HG03108 (cell line): ENCODE measurements at regions not wholly inside any gene's neighbourhood (a gene's known extent, or its start where the extent isn't known, plus 50 kb on each side); places are given as distances from the start of the nearest gene placed in this dataset.
"Not testable (repeated sequence)": the region's sequence is repeated elsewhere in the genome, so short reads cannot be mapped to it uniquely, and the experiment has no call there.

Source experiments
- ATAC-seq: cut with Tn5 transposase; IDR thresholded peaks from one replicate; pipeline ENCODE4 v1.9.1; 2021; ENCODE audit warnings: moderate library complexity; ENCODE audit not compliant: unreplicated experiment

DNA sequence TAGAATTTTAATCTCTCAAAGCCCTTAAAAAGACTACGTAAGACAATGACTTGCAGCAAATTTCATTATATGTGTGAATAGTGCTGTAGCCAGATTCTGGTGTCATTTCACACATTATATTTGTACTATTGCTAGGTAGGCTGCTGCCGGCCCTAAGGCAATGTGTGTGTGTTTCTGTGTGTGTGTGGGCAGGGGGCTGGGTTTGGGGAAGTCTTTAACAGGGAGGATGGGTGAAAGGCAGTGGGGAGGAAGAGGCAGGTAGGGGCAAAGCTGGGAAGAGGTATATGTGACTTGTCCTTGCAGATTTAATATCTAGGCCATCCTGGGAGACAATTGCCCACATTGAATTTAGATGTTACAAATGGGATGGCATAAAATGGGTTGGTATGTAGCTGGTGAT is 130.8 kb downstream of the MACIR start:
- ATAC-seq: no peak

DNA sequence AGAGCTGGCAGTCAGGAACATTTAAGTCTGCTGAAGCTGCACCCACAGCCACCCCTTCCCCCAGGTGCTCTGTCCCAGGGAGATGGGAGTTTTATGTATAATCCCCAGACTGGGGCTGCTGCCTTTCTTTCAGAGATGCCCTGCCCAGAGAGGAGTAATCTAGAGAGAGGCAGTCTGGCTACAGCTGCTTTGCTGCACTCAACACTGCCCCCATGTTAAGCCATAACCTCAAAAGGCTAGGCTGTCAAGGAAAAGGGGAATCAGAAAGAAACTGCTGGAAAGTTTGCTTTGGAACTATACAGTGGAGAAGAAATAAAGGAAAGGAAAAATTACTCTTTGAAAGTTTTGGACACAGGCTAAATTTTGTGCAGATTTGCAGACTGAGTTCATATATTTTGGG is 127.2 kb downstream of the MACIR start:
- ATAC-seq: no peak

DNA sequence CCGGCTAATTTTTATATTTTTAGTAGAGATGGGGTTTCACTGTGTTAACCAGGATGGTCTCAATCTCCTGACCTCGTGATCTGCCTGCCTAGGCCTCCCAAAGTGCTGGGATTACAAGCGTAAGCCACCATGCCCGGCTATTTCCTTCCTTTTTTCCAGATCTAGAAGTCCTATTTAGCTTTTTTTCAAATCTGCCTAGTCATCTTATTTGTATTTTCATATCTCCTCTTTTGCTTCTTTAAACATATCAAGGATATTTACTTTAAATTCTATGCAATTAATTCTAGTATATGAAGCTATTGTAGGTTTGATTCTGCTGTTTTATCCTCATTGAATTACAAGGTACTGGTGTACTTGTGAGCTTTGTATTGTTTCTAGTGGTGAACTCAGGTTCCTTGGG is 119.1 kb downstream of the MACIR start:
- not testable (repeated sequence) for ATAC-seq

DNA sequence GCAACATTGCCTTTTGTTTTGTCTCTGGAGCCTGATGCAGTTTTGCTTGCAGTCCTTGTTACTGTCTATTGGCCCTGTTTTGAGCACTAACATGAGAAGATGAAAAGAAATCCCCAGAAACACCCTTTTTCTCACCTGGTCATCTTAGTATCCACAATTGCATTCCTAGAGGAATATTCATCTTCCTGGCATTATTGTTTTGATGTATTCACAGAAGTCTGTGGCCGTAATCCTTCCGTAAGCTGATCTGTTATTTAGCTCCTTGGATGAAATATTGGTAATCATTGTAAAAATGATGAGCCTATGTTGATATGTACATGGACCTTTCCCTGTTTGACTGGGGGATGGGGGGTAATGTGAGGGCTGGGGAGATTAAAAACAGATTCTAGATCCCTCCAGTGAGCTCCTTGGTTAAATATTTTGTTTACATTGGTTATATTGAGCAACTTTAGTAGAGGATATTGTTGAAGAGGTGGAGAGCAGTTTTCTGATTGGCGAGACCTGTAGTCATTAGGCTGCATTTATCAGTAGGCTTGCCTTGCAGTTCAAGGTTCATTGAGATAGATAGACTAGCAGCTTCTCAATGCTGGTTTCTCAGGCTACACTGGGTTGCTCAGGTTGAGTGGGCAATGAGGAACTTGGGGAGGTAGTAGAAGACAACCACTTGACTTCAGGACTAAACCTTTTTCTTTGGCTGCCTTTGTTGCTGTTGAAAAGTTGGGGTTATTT is 117.5 kb downstream of the MACIR start:
- ATAC-seq: no peak

DNA sequence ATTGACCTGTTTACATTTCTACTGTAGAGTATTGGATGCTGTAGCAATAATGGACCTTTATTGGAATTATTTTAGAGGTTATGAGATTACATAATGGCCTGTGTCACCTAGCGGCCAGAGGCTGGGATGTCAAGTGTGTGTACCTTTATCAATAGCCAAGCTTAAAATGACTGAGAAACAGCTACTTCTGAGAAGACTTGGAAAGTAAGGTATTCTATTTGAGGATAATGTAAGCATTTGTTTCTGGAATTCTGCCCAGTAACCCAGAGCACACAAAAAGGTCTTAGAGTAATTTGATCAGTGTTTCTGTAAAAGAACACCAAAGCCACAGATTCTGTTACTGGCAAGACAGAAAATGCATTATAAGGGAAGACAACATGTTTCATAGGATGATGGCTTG is 116.8 kb downstream of the MACIR start:
- ATAC-seq: no peak

DNA sequence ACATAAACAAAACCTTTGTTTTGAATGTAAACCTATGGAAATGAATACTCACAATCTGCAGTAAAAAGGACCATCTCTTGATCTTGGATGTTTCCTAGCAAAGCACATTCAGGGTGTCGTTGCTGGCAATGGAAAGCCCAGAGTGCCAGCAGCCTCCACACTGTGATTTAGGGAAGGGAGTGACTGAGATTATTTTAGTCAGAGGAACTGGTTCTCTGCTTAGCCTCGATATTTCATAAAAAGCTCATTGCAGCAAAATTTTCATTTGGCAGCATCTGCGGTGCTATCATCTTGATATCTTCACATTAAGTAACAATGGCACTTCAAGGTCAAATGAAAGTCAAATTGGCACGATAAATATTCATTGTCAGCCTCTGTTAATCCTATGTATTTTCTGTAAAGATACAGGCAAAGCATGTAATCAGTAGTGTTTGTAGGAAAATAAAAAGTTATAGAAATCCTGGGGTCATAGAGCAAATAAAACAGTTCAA is 116.0 kb downstream of the MACIR start:
- ATAC-seq: no peak

DNA sequence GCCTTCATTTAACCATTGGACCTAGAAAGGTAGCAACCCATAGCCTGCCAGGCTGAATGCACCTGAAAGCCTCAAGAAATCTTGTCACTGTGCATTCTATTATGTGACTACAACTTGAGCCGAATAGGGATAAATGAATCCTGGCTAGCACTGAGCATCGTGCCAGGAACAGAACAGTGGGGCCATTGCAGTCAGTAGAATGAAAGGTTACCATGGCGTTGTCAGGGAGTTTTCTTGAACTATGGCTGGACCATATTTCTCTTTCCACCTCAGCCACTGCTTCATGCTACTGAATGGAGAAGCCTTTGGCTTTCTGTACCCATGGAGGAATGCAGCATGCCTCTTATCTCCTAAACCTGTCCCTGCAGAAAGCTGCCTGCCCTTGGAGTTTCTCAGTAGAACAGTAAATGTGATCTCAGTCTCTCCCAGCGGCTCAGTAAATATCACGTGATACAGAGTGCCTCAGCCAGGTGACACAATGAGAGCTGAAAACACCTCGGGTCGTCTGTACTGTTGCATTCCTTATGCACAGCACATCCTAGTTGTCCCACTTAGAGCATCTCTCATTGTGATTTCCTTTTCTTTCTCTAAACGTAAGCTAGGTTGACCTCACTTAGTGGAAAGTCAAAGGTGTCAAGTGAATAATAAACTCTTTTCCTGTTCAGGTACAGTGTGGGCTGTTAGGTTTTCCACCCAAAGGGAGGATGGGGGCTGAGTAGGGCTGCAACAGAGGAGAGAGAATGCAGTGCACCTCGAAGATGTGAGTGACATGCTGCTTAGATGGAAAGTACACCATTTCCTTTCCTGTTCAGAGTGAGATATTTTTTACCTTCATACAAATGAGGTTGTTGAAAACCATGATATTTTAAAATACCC is 115.3 kb downstream of the MACIR start:
- ATAC-seq: no peak

DNA sequence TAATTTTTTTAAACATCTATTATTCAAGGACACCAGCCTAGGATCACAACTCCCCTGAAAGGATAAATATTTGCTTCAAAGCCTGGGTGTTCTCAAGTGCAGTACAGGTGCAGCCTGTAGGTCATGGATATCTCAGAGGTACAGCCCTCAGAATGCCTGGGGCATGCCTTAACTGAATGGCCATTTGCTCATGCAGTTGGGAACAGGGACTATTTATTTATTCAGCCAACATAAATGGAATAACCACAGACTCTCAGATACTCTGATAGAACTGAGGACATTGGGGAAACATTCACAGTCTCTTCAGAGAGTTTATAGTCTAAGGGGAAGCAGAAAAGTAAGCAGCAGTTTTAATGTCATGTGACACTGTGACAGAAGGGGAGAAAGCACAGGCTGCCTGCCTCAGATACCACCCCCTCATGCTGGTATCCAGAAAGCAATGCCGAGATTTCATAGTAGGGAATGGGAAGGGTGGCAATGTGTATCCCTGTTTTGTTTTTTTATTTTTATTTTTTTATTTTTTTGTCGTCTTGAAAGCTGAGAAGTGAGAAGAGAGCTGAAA is 112.6 kb downstream of the MACIR start:
- no peak for ATAC-seq

DNA sequence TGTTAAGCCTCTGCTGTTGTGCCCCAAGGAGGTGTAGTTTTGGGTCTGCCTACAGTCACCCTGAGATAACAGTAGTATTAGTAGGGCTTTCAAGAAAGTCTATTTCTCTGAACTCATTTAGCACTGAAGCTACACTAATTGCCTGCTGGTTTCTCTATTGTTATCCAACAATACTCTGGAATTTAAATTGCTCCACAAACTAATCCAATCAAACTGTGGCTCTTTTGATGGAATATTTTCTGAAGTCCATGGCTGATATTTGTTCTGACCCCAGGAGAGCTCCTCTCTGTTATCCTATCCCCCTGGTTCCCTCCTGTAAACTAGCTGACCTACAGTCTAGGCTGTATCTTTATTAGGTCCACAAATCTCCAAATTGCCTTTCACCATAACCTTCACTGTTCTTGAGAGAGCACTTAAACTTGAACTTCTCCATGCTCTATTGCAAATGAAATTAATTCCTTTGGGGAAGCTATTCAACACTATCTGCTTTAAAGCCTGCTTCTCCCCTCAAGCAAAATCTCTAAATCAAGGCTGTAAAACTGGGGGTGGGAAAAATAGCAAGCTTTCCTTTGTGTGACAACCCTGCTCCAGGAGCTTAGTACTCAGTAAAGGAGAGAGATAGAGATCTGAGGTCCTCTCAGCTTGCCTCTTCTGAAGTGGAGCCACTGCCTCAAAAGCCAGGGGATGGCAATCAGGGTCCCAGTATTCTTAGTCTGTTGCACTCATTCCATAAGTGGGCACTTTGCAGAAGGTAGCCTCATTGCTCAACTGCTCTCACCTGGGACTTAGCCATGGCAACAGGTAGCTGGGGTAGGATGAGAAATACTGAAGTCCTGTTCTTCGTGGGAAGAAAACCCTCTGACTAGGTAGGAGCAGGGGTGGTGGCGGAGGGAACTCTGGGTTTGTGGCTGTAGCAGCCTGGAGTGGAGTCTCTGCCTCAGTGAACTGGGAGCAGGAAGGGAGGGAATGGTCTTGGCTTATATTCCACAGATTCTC is 110.9 kb downstream of the MACIR start:
- ATAC-seq: no peak

DNA sequence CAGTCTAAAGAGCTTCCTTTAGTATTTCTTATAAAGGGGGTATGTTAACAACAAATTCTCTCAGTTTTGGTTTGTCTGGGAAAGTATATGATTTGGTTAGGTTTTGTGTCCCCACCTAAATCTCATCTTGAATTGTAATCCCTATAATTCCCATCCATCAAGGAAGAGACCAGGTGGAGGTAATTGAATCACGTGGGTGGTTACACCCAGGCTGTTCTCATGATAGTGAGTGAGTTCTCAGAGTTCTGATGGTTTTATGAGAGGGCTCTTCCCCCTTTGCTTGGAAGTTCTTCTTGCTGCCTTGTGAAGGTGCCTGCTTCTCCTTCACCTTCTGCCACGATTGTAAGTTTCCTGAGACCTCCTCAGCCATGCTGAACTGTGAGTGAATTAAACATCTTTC is 109.1 kb downstream of the MACIR start:
- ATAC-seq: no peak

DNA sequence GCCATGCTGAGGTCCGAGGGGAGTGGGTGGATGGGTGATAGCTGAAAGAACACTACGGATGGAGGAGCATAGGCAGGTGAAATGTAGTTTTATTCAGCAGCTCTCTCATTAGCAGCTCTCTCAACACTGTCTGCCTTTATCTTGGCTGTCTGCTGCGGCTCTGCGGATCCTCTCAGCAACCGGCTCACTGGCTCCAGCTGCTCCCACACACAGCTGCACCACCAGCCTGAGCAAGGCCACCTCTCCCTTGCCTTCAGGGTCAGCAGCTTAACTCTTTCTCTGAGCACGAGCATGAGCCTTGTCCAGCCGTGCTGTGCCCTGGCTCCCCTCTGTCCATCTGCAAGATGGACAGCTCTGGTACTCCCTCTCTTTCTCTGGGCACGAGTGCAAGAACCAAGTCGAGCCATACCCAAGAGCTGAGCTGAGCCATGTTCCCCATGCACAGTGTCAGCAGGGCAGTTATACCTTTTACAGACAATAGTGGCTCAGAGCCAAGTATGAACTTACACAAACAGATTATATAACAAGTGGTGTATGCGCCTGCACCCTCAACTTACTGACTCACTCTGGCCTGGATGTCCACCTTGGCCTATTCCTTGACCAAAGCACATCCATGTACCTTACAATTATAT is 108.5 kb downstream of the MACIR start:
- no peak for ATAC-seq

DNA sequence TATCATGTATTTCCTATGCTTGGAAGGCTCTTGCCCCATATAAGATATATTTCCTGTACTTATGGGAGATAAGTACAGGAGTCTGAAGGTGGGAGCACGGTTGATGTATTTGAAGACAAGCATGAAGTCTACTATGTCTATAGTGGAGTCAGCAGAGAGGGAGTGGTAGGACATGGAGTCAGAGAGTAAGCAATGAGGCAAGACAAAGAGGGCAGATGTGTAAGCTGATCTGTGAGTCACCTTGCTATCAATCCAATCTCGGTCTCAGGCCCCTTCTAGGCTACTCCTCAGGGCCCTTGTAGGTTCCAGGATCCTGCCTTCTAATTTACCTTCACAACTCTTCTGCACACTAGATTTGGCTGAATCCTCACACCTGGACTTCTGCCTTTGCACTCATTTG is 105.5 kb downstream of the MACIR start:
- no peak for ATAC-seq

DNA sequence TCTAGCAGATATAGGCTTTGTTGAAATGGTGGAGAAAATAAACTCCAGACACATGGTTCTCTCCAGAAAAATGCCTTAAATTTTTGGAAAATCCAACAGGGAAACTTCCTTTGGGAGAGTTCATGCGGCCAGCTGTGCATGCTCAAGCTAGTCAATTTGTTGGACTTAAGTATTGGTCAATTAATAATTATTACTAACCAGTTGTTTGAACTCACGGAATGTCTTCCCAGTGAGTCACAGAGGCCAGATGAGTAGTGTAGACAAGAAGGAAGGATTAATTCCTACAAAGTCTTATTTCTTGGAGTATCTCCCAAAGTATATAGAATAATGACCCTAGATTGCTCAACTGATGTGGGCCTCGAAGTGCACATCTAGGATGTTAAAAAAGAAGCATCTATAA is 103.6 kb downstream of the MACIR start:
- ATAC-seq: no peak

DNA sequence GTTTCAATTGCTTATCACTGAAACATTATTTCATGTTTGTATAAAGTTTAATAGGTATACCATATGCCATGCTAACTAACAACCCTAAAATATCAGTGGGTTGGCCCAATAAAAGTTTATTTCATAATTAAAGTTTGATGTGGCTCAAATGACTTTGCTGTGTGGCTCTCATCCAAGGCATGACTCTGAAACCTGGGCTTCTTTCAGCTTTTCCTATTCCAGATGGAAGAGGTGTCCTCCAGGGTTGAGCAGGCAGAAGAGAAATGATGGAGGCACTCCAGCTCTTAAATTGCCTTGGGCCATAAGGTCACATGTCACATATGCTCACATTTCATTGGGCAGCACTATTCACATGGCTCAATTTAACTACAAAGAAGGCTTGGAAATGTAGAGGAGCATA is 101.9 kb downstream of the MACIR start:
- ATAC-seq: no peak

DNA sequence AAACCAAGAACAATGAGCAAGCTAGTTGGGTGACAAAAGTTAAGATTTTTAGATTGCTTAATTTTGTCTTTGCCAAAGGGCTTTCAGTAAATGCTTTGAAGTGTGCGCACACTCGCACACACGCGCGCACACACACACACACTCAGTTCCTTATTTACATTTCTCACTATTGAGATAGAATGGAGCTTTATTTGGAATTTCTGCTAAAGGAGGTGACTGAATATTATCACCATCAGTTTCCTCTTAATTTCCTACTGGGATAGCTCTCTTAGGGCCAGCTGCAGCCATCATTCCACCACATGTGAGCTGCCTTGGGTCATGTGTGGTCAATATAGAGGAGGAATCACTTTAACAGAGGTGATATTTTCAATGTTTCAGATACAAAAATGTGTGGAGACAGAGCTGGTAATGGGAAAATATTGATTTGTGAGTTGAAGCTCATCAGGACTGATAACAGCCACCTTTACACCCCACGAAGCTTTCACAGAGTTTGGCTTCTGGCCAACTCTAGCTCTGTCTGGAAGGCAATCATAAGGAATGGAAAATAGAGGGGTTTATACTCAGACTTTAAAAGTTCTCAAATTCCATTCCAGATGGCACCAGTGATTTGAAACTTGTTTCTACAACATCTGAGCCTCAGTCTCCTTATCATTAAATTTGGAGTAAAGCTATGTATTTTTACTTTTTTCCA is 99.9 kb downstream of the MACIR start:
- no peak for ATAC-seq

DNA sequence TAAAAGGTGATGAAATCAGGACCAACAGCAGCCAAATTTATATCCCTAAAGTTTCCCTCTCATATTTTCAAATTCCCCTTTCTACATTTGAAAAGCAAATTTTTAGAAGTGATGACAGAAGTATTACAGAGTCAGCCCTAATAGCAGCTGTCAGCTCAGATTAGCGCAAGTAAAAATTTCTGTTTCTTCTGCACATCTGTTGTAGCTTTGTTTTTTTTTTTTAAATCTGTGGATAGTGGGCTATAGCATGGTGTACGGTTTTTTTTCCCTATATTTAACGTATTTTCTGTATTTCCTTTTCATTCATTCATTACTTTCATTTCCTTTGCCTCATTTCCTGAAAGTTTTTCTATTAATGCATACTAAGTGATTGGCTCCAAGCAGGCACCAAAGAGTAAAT is 99.1 kb downstream of the MACIR start:
- no peak for ATAC-seq

DNA sequence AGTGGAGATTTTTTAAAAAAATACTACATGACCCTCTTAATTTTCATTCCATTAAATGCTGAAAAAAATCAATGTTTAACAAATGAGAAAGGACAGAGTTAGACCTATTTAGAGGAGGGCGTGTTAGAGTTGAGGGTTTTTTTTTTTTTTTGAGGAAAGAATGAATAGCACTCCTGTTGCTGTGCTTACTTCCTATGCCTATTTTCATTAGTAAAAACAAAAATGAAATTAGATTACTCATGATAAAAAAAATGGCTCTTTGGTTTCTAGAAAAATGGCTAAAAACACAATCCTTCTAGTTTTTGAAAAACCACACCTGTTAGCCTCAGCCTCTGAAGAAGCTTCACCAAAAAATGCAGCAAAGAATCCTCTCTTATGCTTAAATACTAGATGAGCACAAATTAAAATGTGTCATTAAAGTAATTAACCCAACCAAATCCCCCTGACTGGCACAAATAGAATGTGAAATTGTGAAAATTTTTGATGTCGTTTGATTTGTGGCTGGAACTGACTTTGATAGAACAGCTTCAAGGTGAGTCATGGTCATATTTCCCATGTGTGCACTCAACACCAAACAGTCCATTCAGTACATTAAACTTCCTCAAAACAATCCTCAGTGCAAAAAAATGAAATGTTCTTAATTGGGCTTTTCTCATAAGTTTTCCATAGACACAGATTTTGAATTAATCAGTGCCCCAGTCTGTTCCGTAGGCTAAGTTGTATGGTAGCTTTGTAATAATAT is 98.0 kb downstream of the MACIR start:
- no peak for ATAC-seq

DNA sequence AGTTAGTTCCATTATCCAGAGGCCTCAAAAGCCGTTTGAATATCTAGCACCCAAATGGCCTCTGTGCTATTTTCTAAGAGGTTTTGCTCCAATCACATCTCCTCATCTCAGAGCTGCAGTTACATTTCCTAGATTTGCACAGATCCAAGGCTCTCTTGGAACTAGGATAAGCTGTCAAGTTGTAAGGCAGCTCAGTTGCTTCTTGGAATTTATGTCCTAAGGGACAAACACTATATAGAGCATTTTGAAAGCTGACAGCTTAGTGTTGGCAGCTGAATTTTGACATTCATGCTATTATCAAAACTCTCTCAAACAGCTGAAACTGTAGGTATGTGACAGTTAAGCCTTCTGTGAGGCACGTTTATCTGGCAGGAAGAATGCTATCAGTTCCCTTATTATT is 97.0 kb downstream of the MACIR start:
- no peak for ATAC-seq

DNA sequence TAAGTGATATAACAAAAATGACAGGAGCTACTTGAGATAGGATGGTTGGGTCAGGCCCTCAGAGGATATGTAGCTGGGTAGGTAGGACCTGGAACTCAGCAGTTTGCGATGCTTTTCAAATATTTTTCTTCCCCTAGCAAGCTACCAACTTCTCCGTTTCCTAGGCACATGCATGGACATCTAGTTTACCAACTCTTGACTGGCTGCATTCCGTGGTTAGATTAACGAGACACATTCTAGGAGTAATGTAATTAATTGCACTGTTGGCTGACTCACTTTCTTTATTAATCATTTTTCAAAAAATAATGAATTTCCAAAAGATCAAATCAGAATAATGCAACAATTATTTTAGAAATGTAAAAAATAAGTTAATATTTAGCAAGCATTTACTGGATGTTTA is 95.9 kb downstream of the MACIR start:
- no peak for ATAC-seq
